GM19372 (cell line): ENCODE measurements at regions not wholly inside any gene's neighbourhood (a gene's known extent, or its start where the extent isn't known, plus 50 kb on each side); places are given as distances from the start of the nearest gene placed in this dataset.
A peak's percentile ranks its signal among the peaks of the same experiment; 100 is the strongest.

Experiments
- ATAC-seq: cut with Tn5 transposase; IDR thresholded peaks from one replicate; pipeline ENCODE4 v1.9.1; 2021; ENCODE audit warnings: mild to moderate bottlenecking, low read depth, moderate library complexity; ENCODE audit not compliant: unreplicated experiment

GRCh38 chr3:107064405-107065060 is 312.7 kb upstream of the CCDC54 start:
- peak; percentile 83 for ATAC-seq

DNA sequence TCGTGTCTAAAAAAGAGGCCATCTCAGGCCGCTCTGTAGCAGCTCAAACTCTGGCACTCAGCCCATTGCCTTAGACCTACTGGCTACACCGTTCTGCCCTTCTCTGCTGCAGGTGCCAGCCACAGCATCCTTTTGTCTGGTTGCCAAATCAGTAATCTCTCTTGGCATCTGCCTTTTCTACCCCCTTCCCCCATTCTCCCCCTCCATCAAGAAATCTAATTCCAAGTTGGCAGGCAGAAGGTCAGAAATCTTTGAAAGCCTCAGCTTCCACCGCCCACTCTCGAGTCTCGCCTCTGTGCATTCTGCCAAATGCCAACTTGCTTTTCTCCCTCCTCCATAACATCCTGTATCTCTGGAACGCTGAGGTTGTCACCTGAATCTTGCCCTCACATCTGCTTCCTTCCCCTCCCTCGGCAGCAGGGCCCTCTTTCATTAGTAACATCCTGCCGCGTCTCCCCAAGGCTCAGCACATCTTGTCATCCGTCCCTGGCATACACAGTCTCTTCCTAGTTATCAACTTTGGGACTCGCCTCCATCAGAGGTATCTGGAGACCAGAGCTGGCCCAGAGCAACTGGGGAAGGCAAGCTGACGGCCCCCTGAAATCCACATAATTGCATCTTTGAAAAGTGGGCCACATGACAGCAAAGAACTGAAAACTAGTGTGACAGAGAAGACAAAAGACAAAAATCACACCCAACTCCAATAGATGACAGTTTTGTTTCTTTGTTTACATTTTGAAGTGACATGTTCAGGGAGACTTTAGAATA is 312.0 kb upstream of the CCDC54 start:
- ATAC-seq = no peak

DNA sequence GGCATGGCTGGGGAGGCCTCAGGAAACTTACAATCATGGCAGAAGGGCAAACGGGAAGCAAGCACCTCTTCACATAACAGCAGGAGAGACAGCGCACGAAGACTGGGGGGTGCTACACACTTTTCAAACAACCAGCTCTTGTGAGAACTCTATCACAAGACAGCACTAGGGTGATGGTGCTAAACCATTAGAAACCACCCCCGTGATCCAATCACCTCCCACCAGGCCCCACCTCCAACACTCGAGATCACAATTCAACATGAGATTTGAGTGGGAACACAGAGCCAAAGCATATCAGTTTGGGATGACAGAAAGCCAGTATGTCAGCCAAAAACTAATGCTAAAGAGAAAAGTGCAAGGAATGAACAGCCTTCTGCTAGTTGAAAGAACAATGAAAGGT is 309.8 kb upstream of the CCDC54 start:
- ATAC-seq = no peak

GRCh38 chr3:107068980-107069379 is 308.3 kb upstream of the CCDC54 start:
- no peak for ATAC-seq

DNA sequence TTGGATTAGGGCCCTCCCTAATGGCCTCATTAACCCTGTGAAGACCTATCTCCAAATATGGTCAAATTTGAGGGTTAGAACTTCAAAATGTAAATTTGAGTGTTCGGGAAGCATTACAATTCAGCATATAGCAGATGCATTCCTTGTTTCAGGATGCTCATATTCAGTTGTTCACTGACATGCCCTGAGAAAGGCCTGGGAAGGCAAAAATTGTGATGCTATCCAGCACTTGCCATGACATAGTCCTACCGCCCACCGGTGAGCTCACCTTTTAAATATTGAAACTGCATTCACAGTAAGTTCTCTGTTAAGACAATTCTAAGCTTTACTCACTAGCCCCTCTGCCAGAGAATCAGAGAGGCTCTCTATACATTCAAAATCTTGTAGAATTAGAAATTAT is 300.3 kb upstream of the CCDC54 start:
- no peak for ATAC-seq

DNA sequence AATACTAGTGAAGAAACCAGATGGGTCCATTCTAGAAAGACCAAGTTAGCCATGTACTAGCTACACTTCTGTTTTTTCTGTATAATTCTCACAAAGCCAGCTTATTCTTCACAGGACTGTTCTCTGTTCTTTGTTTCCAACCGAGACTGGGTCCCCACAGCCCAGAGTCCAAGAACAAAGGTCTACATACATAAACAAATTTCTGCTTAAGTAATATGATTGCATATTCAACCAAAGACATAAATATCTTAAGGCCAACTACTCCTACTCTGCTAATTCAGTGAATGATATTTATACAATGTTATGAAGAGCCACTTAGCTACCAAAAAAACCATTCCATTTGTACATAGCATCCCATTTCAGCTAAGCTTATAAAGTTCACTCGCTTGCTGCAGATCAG is 299.8 kb upstream of the CCDC54 start:
- ATAC-seq = no peak

GRCh38 chr3:107082527-107082926 is 294.7 kb upstream of the CCDC54 start:
- ATAC-seq = no peak

DNA sequence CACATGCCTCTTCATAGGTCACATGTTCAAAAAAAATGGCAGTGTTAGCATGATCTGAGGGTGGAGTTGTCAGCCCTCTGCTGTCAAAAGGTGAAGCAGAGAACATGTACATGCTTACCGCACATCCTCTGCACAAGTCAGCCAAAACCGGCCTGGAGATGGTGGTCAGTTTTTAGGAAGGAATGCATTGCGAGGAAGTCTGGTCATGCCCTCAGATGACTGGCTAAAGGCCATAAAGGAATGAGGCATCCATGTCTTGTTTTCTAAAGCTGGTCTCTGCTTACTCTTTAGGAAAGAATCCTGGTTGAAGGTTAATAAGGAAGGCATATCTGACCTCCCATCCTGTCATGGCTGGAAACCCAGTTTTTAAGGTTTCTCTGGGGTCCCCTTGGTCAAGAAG is 292.0 kb upstream of the CCDC54 start:
- ATAC-seq = no peak

DNA sequence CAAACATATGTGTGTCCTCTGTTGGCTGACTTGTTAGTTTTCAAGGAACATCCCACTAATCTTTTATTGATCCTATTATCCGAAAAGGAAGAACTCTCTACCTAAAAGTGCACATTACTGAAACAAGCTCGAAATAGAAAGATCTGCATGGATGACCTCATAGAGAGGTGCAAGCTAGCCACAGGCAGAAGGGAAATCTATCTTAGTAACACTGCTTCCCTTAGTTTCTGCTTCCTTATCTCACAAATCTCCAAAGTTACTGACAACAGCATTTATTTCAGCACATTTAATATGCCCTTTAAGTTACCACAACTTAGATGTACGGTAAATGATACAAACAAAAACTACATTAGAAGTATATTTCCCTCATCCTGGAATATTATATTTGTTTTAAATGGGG is 285.1 kb upstream of the CCDC54 start:
- ATAC-seq = no peak

- ATAC-seq = no peak
These were observed 278.4 kb upstream of the CCDC54 start for GRCh38 chr3:107098864-107099263.

DNA sequence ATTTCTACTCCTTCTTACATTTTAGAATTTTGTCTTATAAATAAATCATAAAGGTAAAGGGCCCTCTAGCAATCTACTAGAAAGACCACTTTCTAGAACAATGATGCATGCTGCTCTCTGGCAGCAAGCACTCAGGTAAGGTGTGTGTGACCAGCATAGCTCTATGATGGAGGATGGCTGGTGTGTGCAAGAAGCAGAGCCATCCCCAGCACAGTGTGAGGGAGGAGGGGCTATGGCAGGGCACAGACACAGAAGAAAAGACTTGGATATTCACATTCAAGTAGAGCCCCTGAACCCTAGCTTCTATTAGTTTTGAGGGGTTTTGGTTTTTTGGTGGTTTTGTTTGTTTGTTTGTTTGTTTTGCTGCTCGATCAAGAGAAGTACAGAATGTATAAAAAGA is 277.1 kb upstream of the CCDC54 start:
- ATAC-seq = no peak

DNA sequence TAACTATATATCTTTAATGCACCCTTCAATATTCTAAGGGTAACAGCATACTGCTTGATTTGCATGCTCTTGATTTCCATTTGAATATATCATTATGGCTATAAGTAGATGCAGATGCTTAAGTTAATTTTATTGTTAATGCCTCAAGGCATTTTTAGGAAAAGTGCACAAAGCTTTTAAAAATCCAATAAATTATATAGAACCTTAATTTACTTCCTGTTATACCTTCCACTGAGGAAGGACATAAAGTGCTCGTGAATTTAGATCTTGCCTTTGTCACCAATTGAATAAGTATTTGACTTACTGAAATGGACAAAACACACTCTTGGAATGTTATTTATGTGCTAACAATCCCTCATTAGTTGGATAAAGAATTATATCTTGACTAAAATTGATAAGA is 276.7 kb upstream of the CCDC54 start:
- no peak for ATAC-seq

GRCh38 chr3:107103786-107104185 is 273.5 kb upstream of the CCDC54 start:
- no peak for ATAC-seq

DNA sequence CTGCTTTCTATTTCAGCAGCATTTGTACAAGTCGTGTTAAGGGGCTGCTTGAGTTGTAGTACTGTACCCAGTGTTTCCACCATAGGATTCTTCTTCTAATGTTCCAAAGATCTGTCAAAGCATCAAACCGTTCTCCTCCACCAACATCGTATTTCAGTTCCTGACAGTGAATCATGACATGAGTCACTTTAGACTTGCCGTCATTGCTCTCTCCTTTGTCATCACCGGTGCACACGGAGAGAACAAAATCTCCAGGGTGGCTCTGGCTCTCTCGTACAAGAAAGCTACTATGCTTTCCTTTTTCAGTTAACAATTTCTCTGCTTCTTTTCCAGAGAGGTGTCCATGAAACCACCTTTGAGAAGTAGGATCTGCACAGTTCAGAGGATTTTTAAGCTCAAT is 270.9 kb upstream of the CCDC54 start:
- no peak for ATAC-seq

DNA sequence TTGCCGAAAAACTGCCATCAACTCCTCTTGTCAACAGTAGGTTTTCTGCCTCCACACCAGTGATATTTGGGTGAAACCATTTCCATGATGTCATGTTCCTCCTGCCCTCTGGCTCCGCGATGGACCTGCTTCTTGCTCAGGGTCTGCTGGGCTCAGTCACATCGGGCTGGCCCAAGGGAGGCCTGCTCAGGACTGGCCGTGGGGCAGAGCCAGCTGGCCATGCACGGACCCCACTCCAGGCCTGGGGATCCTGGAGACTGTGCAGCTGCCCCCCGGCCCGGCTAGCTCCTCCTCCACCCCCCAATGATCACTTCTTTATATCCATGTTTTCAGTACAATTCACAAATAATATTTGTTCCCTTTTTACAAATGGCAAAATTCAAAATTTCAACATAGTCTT is 270.3 kb upstream of the CCDC54 start:
- no peak for ATAC-seq

- no peak for ATAC-seq
These were observed 266.5 kb upstream of the CCDC54 start for GRCh38 chr3:107110596-107111305.

DNA sequence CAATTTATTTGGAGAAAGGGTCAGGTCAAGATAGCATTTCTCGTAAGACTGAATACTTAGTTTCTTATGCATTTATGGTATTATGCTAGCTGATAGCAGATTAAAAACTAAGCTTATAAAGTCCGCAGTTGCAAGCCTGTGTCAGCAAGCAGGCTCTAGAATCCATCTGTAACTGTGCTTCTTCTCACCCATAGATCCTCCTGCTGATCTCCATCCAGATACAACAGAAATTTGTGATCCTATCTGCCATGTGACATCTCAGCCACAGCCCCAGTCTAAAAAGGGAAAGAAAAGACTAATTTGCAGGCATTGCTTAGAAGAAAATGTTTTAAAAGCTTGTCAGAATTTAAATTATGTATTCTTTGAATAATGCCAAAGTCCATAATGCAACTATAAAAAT is 265.4 kb upstream of the CCDC54 start:
- no peak for ATAC-seq

DNA sequence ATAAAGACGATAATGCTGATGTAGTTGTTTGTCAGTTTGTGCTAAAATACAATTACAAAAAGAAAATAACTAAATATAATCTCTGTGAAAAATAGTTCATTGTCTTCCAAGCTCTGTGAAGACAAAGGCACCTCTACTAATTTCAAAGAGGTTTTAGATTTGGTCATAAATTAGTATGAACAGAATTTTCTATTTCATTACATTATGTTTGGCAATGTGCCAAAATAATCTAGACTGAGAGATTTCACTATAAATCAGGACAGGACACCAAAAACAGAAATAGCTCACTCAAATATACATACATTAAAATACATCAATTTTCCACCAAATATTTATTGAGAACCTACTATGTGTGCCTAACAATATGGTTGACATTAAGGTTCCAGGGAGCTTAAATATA is 264.9 kb upstream of the CCDC54 start:
- ATAC-seq = no peak

DNA sequence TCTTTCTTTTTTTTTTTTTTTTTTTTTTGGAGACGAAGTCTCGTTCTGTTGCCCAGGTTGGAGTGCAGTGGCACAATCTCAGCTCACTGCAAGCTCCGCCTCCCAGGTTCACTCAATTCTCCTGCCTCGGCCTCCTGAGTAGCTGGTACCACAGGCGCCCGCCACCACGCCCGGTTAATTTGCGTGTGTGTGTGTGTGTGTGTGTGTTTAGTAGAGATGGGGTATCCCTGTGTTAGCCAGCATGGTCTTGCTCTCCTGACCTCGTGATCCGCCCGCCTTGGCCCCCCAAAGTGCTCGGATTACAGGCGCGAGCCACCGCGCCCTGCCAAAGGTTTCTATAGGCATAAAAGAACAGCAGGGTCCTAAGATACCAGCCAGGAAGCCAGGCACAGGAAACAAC is 261.0 kb upstream of the CCDC54 start:
- ATAC-seq = no peak

DNA sequence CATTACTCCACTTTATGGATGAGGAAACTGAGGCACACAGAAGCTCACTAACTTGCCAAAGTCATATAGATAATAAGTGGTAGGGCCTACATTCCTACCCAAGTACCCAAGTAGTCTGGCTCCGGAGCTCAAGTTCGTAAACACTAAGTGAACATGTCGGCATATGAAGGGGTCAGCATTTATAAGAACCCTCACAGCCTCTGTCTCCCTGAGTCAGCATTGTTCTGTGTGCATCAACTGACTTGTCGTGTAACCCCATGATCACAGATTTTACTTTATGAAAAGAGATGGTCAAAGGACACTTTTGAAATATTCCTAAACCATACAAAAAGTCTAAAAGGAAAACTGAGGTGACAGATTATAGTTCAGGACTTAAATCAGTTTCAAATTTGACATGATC is 260.1 kb upstream of the CCDC54 start:
- ATAC-seq = no peak

GRCh38 chr3:107117922-107118536 is 259.2 kb upstream of the CCDC54 start:
- ATAC-seq = no peak
